H9 (cell line): ENCODE measurements at regions not wholly inside any gene's neighbourhood (a gene's known extent, or its start where the extent isn't known, plus 50 kb on each side); places are given as distances from the start of the nearest gene placed in this dataset.

Source experiments
- DNase-seq: peaks from one replicate; pipeline ENCODE4 v3.0.0-alpha.2; 2017
- H2AFZ ChIP-seq: one replicate; pipeline ENCODE4 v1.6.1; 2013; ENCODE audit warnings: mild to moderate bottlenecking, low read length, control low read depth, moderate library complexity
- H2AK5ac ChIP-seq: 2 replicates; pipeline ENCODE4 v1.6.1; 2013; ENCODE audit warnings: low read length, control low read depth, mixed read lengths; ENCODE audit not compliant: insufficient read length
- H2BK120ac ChIP-seq: one replicate; pipeline ENCODE4 v1.6.1; 2013; ENCODE audit warnings: low read depth, mild to moderate bottlenecking, low read length, control low read depth, inconsistent platforms; ENCODE audit not compliant: poor library complexity, severe bottlenecking
- H2BK12ac ChIP-seq: 2 replicates; pipeline ENCODE4 v1.6.1; 2013; ENCODE audit warnings: low read length, control low read depth, mixed read lengths, low read depth; ENCODE audit not compliant: insufficient read length
- H2BK15ac ChIP-seq: 2 replicates; pipeline ENCODE4 v1.6.1; 2013; ENCODE audit warnings: low read depth, low read length, control low read depth
- H2BK20ac ChIP-seq: one replicate; pipeline ENCODE4 v1.6.1; 2013; ENCODE audit warnings: low read depth, mild to moderate bottlenecking, low read length, control low read depth, inconsistent platforms; ENCODE audit not compliant: poor library complexity, severe bottlenecking
- H2BK5ac ChIP-seq: 2 replicates; pipeline ENCODE4 v1.6.1; 2013; ENCODE audit warnings: low read length, control low read depth, mixed read lengths; ENCODE audit not compliant: insufficient read length
- H3K14ac ChIP-seq: 2 replicates; pipeline ENCODE4 v1.6.1; 2013; ENCODE audit warnings: low read length, control low read depth; ENCODE audit not compliant: insufficient read depth
- H3K18ac ChIP-seq: 2 replicates; pipeline ENCODE4 v1.6.1; 2013; ENCODE audit warnings: low read depth, mild to moderate bottlenecking, mixed read lengths, low read length, control low read depth; ENCODE audit not compliant: insufficient read length
- H3K23ac ChIP-seq: 2 replicates; pipeline ENCODE4 v1.6.1; 2013; ENCODE audit warnings: low read length, control low read depth, mixed read lengths, low read depth; ENCODE audit not compliant: insufficient read length
- H3K23me2 ChIP-seq: 2 replicates; pipeline ENCODE4 v1.6.1; 2013; ENCODE audit warnings: low read depth, mild to moderate bottlenecking, mixed read lengths, low read length, control low read depth; ENCODE audit not compliant: insufficient read length, poor library complexity, severe bottlenecking
- H3K27ac ChIP-seq: 2 replicates; pipeline ENCODE4 v1.5.1; 2013; ENCODE audit warnings: low read length, control low read depth, mixed read lengths, low read depth; ENCODE audit not compliant: insufficient read length
- H3K27me3 ChIP-seq: 2 replicates; pipeline ENCODE4 v1.6.1; 2013; ENCODE audit warnings: low read length, control low read depth, inconsistent platforms; ENCODE audit not compliant: insufficient read depth
- H3K4ac ChIP-seq: 2 replicates; pipeline ENCODE4 v1.6.1; 2013; ENCODE audit warnings: low read depth, mild to moderate bottlenecking, control low read depth, inconsistent platforms, low read length, moderate library complexity
- H3K4me1 ChIP-seq: 2 replicates; pipeline ENCODE4 v1.6.1; 2013; ENCODE audit warnings: low read length, control low read depth, inconsistent platforms; ENCODE audit not compliant: insufficient read depth
- H3K4me2 ChIP-seq: 2 replicates; pipeline ENCODE4 v1.6.1; 2013; ENCODE audit warnings: low read length, control low read depth, mixed read lengths; ENCODE audit not compliant: insufficient read length, insufficient read depth
- H3K56ac ChIP-seq: 2 replicates; pipeline ENCODE4 v1.6.1; 2013; ENCODE audit warnings: low read depth, mild to moderate bottlenecking, mixed read lengths, low read length, control low read depth; ENCODE audit not compliant: insufficient read length
- H3K79me1 ChIP-seq: 2 replicates; pipeline ENCODE4 v1.6.1; 2013; ENCODE audit warnings: low read depth, mild to moderate bottlenecking, moderate library complexity, low read length, control low read depth, inconsistent platforms; ENCODE audit not compliant: insufficient read depth, poor library complexity, severe bottlenecking
- H3K79me2 ChIP-seq: 2 replicates; pipeline ENCODE4 v1.6.1; 2013; ENCODE audit warnings: low read length, control low read depth, inconsistent platforms; ENCODE audit not compliant: insufficient read depth
- H3K9ac ChIP-seq: 2 replicates; pipeline ENCODE4 v1.6.1; 2013; ENCODE audit warnings: low read length, control low read depth, mixed read lengths; ENCODE audit not compliant: insufficient read length; ENCODE audit errors: extremely low read depth
- H3K9me3 ChIP-seq: one replicate; pipeline ENCODE4 v1.6.1; 2013; ENCODE audit warnings: low read depth, low read length, inconsistent platforms; ENCODE audit not compliant: control insufficient read depth
- H3T11ph ChIP-seq: one replicate; pipeline ENCODE4 v1.6.1; 2013; ENCODE audit warnings: mild to moderate bottlenecking, low read length, control low read depth, inconsistent platforms
- H4K20me1 ChIP-seq: one replicate; pipeline ENCODE4 v1.6.1; 2013; ENCODE audit not compliant: control insufficient read depth, insufficient read length, insufficient read depth
- H4K5ac ChIP-seq: 2 replicates; pipeline ENCODE4 v1.6.1; 2013; ENCODE audit warnings: low read depth, mild to moderate bottlenecking, mixed read lengths, low read length, control low read depth; ENCODE audit not compliant: insufficient read length
- H4K8ac ChIP-seq: replicated peaks from 2 replicates; pipeline ENCODE4 v1.6.1; 2013; ENCODE audit warnings: low read length, control low read depth, mixed read lengths, low read depth; ENCODE audit not compliant: insufficient read length
- H4K91ac ChIP-seq: 2 replicates; pipeline ENCODE4 v1.6.1; 2013; ENCODE audit warnings: low read depth, mild to moderate bottlenecking, moderate library complexity, mixed read lengths, low read length, control low read depth; ENCODE audit not compliant: insufficient read length
- H3K27ac Mint-ChIP-seq, 3 experiments: 2 replicates in 2 of 3; 3 replicates in 1 of 3; pipeline ENCODE4 v1.8.0; 2020 to 2021; ENCODE audit warnings: mixed read lengths in 3 of 3, mild to moderate bottlenecking in 1 of 3, moderate library complexity in 1 of 3
- H3K27me3 Mint-ChIP-seq: 2 replicates; pipeline ENCODE4 v1.8.0; 2021; ENCODE audit warnings: low read depth, mild to moderate bottlenecking, moderate library complexity, mixed read lengths
- H3K36me3 Mint-ChIP-seq, 3 experiments: 2 replicates in 2 of 3; 3 replicates in 1 of 3; pipeline ENCODE4 v1.8.0; 2020 to 2021; ENCODE audit warnings: low read depth in 3 of 3, mixed read lengths in 3 of 3; ENCODE audit not compliant: insufficient read depth in 1 of 3
- H3K4me1 Mint-ChIP-seq, 2 experiments: 2 replicates each; pipeline ENCODE4 v1.8.0; 2020; ENCODE audit warnings: mixed read lengths in 2 of 2
- H3K4me3 Mint-ChIP-seq, 2 experiments: 2 replicates in 1 of 2; 3 replicates in 1 of 2; pipeline ENCODE4 v1.8.0; 2020 to 2021; ENCODE audit warnings: mild to moderate bottlenecking in 2 of 2, mixed read lengths in 2 of 2, moderate library complexity in 1 of 2
- H3K9me3 Mint-ChIP-seq, 2 experiments: 2 replicates in 1 of 2; 3 replicates in 1 of 2; pipeline ENCODE4 v1.8.0; 2020; ENCODE audit warnings: mild to moderate bottlenecking in 2 of 2, mixed read lengths in 2 of 2, moderate library complexity in 1 of 2
- WGBS: extraction: QIAGEN DNeasy Blood & Tissue Kit; methylation state at CpG from one replicate; pipeline ENCODE4 v1.1.7; 2013; ENCODE audit warnings: missing lambda C conversion rate, low lambda C conversion rate, mixed read lengths; ENCODE audit not compliant: insufficient read length; ENCODE audit errors: extremely low coverage; 5-methylcytosine and 5-hydroxymethylcytosine counted together
- TF ChIP-seq, protein P1 (sequence below): fragments of 200-600 bp; sonication (generic); conservative IDR thresholded peaks from 3 replicates; pipeline ENCODE4 v1.8.0; 2021; ENCODE audit warnings: antibody characterized with exemption, mild to moderate bottlenecking

DNA sequence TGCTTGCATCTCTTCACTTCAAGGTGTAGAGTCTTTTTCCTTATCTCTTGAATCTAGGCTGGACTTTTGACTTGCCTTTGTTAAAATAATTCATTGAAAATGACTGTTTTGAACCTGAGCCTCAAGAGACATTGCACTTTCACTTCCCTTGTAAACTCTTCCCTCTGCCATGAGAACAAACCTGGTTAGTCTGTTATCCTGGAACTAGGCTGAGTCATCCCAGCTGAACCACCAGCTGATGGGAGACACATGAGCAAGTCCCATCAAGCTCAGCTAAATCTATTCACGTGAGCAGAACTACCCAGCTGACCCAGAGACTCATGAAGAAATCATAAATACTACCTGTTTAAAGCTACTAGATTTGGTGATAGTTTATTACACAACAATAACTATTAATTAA is 202.3 kb upstream of the CENPE start:
- no CpG with 5 or more reads among the region's 1 CpG for WGBS
- H3K4me3 Mint-ChIP-seq = no peak overlapping the region

More for the DNA sequence above, 202.3 kb upstream of the CENPE start:
- Histone ChIP-seq H3T11ph (no peak overlapping the region), H3K79me2 (no peaks in the 10 kb centered on the region), H4K8ac (no peak overlapping the region), H3K4ac (no peak overlapping the region), H2AFZ (no peak overlapping the region), H3K56ac (no peak overlapping the region), H3K27ac (no peak overlapping the region), H2BK120ac (no peak overlapping the region), H2BK12ac (no peak overlapping the region), H3K18ac (no peak overlapping the region), H3K23ac (no peak overlapping the region), H3K9ac (no peak overlapping the region), H3K27me3 (no peaks in the 10 kb centered on the region), H3K4me1 (no peaks in the 10 kb centered on the region), H4K91ac (no peak overlapping the region), H3K23me2 (no peaks in the 10 kb centered on the region), H2BK5ac (no peak overlapping the region), H2BK20ac (no peak overlapping the region), H3K14ac (no peak overlapping the region), H3K79me1 (no peaks in the 10 kb centered on the region), H2BK15ac (no peak overlapping the region), H4K20me1 (no peaks in the 10 kb centered on the region), H2AK5ac (no peak overlapping the region), H3K4me2 (no peak overlapping the region), H3K9me3 (no peaks in the 10 kb centered on the region), H4K5ac (no peak overlapping the region)
- DNase-seq = no peak
- H3K36me3 Mint-ChIP-seq = no peaks in the 10 kb centered on the region; a peak in 1 of 7 replicates
- H3K27me3 Mint-ChIP-seq = no peaks in the 10 kb centered on the region
- TF ChIP-seq, protein P1, sequence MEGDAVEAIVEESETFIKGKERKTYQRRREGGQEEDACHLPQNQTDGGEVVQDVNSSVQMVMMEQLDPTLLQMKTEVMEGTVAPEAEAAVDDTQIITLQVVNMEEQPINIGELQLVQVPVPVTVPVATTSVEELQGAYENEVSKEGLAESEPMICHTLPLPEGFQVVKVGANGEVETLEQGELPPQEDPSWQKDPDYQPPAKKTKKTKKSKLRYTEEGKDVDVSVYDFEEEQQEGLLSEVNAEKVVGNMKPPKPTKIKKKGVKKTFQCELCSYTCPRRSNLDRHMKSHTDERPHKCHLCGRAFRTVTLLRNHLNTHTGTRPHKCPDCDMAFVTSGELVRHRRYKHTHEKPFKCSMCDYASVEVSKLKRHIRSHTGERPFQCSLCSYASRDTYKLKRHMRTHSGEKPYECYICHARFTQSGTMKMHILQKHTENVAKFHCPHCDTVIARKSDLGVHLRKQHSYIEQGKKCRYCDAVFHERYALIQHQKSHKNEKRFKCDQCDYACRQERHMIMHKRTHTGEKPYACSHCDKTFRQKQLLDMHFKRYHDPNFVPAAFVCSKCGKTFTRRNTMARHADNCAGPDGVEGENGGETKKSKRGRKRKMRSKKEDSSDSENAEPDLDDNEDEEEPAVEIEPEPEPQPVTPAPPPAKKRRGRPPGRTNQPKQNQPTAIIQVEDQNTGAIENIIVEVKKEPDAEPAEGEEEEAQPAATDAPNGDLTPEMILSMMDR = no peak
- H3K9me3 Mint-ChIP-seq = no peaks in the 10 kb centered on the region; a peak in 1 of 5 replicates
- H3K27ac Mint-ChIP-seq = peak overlapping the region in 1 of 3 experiments; percentile 13; a peak in 2 of 7 replicates
- peaks cover 6 to 8% of the 10 kb centered on the region in 2 experiments for H3K4me1 Mint-ChIP-seq
